Fibroblast of the aortic adventitia (primary cell): ENCODE measurements at regions not wholly inside any gene's neighbourhood (a gene's known extent, or its start where the extent isn't known, plus 50 kb on each side); places are given as distances from the start of the nearest gene placed in this dataset.

Experiments
- DNase-seq: peaks from one replicate; pipeline ENCODE4 v3.0.0-alpha.2; 2010; ENCODE audit warnings: low read depth
- H3K4me3 ChIP-seq: 2 replicates; pipeline ENCODE4 v1.5.1; 2011; ENCODE audit warnings: low read depth, mild to moderate bottlenecking, control low read depth, low read length, moderate library complexity
- TF ChIP-seq, protein P1 (sequence below): IDR thresholded peaks from 2 replicates; pipeline ENCODE4 v1.5.1; 2011; ENCODE audit warnings: mild to moderate bottlenecking, low read length, control low read depth, inconsistent platforms; ENCODE audit not compliant: insufficient read depth

DNA sequence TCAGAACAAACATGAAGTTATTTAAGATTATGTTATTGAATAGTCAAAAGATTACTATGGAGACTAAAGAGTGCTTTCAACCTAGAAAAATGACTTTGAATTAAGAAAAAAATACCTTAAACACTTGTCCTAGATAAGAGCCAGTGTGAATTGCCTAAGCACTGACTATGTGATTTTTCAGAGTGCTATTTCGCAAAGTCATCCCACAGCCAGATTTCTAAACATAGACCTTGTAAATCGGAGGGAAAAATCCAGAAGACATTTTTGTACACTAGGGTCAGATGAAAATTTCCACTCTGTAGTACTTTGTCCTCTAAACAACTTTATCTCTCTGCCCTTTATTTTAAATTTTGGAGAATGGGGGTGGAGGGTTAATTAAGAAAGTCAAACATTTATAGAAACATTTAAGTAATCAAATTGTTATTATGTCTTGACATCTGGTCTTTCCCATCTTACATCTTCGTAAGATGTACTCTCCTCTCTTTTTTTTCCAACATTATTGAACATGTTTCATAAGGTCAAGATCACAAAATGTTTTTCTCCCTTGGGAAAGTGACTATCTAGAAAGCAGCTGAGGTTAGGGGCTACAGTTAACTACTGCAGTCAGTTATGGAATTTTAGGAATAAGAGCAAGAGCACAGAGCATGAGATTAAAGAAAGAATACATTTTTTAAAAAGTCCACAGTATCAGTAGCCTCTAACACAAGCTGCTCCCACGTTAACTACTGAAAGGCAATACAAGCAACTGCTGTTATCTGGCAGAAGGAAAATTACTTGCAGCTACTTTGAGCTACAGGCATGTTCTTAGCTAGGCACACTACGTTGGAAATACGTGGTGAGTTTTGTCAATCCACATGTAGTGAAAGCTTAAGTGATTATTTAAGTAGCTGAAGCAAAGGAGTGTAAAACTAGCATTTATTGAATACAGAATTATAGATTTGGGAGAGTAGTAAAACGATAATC is 648.5 kb downstream of the HTR1B start:
- peak; percentile 12 for DNase-seq
- TF ChIP-seq, protein P1, sequence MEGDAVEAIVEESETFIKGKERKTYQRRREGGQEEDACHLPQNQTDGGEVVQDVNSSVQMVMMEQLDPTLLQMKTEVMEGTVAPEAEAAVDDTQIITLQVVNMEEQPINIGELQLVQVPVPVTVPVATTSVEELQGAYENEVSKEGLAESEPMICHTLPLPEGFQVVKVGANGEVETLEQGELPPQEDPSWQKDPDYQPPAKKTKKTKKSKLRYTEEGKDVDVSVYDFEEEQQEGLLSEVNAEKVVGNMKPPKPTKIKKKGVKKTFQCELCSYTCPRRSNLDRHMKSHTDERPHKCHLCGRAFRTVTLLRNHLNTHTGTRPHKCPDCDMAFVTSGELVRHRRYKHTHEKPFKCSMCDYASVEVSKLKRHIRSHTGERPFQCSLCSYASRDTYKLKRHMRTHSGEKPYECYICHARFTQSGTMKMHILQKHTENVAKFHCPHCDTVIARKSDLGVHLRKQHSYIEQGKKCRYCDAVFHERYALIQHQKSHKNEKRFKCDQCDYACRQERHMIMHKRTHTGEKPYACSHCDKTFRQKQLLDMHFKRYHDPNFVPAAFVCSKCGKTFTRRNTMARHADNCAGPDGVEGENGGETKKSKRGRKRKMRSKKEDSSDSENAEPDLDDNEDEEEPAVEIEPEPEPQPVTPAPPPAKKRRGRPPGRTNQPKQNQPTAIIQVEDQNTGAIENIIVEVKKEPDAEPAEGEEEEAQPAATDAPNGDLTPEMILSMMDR: no peak
- no peak overlapping the region for H3K4me3 ChIP-seq

DNA sequence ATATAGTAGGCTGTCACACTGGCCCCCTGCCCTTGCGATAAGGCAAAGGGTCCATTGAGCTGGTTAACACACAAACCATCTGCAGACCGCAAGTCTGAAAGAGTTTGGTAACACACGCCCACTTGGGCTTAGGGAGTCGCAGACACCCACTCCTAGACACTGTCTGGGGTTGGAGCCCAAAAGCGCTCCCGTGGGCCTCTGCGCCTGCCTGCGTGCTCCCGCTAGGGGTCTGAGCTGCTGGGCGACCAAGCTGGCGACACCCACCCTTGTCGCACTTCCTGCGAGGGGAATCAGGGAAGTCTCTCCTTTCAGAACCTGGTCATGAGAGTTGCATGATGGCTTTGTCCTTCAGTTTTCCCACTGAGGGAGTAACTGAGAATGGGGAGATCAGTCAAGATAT is 653.0 kb downstream of the HTR1B start:
- DNase-seq: no peak
- TF ChIP-seq, protein P1: no peak
- no peak overlapping the region for H3K4me3 ChIP-seq

GRCh38 chr6:76803038-76803580 is 660.2 kb downstream of the HTR1B start:
- TF ChIP-seq, protein P1: no peak
- no peak for DNase-seq
- H3K4me3 ChIP-seq: no peak overlapping the region

GRCh38 chr6:76792394-76792793 is 670.9 kb downstream of the HTR1B start:
- no peak for DNase-seq
- no peak overlapping the region for H3K4me3 ChIP-seq
- TF ChIP-seq, protein P1: no peak

GRCh38 chr6:76790881-76791280 is 672.4 kb downstream of the HTR1B start:
- TF ChIP-seq, protein P1: no peak
- H3K4me3 ChIP-seq: no peak overlapping the region
- DNase-seq: no peak

GRCh38 chr6:76790045-76790796 is 673.1 kb downstream of the HTR1B start:
- H3K4me3 ChIP-seq: no peak overlapping the region
- TF ChIP-seq, protein P1: no peak
- no peak for DNase-seq
